Endometrial microvascular endothelial cells (primary cell): ENCODE measurements at regions not wholly inside any gene's neighbourhood (a gene's known extent, or its start where the extent isn't known, plus 50 kb on each side); places are given as distances from the start of the nearest gene placed in this dataset.

Source experiments
- in situ Hi-C: cut with HindIII; loops from 2 replicates; pipeline ENCODE4 v1.10.0; 2017; ENCODE audit warnings: low sequenced_read_pairs, low pct_unique_long_range_greater_than_20kb; ENCODE audit errors: inconsistent ontology term

DNA sequence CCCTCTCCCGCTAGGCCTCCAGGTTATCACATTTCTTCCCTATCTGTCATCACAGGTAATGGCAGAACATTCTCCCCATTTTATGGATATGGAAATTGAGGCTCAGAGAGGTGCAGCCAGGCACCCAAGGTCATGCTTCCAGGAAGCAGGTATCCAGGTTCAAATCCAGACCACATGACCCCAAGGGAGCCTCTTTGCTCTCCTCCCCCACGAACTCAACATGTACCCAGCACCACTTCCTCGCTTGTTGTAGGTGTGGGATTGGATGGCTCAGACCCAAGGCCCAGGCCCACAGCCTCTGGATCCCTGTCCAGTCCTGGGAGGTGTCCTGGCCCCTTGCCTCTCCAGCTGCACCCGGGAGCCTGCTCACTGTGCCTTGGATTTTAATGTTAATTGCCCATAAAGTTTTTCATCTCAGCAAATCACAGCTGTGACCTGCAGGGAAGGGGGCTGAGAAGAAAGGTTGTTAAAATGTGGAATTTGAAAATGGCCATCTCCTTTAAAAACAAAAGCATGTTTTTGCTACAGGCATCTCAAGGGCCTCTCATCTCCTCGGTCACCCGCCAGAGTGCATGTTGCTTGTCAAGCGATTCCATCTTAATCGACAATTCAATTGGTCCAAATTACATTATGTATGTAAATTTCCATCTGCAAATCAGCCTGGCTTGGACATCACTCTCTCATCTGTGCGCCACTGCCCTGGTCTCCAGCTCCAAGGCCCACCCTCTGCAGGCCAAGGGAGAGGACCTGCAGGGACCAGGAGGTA is 205.4 kb upstream of the ZMIZ1 start:
- in situ Hi-C loops, result no loop called here

- in situ Hi-C loops, result no loop called here
Observed at GRCh38 chr10:78863906-78864239, 204.9 kb upstream of the ZMIZ1 start.

DNA sequence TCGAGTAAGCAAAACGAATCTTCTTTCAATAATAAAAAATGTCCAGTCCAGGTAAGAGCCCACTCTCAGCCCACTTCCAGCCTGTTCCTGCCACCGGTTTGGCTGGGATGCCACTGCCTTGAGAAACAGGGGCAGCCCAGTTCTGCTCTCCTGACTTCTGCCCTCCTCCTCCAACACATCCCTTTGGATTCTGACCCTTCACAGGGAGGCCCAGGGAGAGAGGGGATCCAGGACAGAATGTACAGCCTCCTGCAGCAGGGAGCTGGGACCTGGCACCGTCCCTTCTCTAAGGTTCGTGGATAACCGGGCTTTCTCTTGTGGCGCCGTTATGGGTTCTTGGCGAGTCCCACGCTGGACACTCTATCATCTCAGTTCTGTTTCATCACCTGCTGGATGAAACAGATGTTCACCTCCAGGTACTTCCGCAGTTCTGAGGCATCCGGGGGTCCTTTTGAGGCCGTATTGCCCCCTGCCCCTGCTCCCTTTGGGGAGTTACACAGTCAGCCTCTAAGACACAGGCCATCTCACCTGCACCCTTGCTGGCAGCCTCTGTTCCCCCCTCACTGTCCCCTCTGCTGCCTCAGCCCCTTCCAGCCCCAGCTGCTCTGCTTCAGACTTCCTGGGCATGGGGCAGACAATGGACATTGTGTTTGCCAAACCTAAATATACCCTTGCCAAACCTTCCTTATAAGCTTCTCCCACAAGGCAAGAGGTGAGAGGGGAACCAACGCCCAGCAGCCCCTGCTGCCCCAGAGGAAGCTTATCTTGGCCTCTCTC is 203.8 kb upstream of the ZMIZ1 start:
- in situ Hi-C loops, result no loop called here

DNA sequence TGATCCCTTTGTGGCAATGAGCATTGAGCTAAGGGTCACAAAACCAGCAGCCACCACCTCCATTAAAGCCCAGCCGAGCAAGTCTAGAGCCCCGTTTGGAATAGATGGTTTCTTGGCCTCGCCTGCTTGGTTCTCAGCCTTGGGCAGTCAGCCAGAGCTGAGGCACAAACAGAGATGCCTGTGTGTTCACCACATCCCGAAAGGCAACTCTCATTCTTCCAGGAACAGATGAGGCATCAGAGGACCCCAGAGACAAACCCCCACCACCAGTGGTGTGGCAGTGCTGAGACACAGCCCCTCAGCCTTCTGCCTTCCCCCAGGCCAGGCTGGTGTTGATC is 203.3 kb upstream of the ZMIZ1 start:
- in situ Hi-C loops, result no loop called here

DNA sequence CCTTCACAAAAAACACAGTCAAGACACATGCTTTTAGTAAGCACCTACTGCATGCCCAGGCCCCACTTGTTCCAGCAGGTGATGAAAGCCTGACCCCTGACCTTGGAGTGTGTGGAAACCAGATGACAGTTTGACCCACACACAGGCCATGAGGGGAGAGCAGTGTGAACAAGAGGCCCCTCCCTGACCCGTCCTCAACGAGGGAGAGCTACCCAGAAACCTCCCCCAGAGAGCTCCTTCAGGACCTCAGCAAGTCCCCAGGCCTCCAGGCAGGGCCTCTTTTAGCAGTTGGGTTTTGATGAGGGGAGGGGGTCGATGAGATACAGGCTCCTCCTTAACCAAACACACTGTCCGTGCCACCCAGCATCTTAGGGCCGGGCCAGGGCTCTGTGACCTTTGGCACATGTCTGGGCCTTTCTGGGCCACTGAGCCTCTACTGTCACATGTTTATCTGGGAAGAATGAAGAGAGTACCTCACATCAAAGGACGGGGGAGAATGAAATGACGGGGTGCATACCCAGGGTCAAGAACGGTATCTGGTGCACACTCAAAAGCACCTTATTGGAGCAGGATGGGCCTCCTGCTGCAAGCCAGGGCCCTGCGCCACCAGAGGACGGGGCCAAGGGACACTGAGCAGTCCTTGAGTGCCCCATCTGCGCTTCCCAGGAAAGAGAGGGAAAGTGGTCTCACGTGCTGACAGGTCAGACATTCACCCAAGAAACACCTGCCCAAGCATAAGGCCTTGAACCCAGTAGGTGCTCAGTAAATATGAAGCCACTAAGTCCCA is 202.6 kb upstream of the ZMIZ1 start:
- in situ Hi-C loops, result no loop called here

- in situ Hi-C loops, result no loop called here
Observed at GRCh38 chr10:78866731-78867554, 201.8 kb upstream of the ZMIZ1 start.

DNA sequence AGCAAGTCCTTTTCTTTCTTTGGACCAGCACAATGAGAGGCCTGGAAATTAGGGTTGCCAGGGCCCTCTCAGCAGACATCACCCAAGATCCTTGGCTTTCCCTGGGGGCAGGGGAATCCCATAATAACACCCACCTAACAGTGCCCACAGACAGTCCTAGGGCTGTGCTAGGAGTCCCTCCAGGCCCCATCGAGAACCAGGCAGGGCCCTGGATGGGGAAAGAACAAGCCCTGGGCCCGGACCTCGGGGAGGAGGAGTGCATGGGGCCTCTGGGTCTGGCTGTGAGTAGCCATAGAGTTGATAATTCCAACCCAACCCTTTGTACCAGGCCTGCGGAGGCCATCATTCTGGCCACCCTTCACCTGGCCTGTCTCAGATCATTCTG is 201.2 kb upstream of the ZMIZ1 start:
- in situ Hi-C loops, result no loop called here

GRCh38 chr10:78868048-78868447 is 200.7 kb upstream of the ZMIZ1 start:
- in situ Hi-C loops, result no loop called here

GRCh38 chr10:78868456-78868855 is 200.3 kb upstream of the ZMIZ1 start:
- in situ Hi-C loops, result no loop called here

GRCh38 chr10:78868861-78869260 is 199.9 kb upstream of the ZMIZ1 start:
- in situ Hi-C loops, result no loop called here

GRCh38 chr10:78869508-78870454 is 199.0 kb upstream of the ZMIZ1 start:
- in situ Hi-C loops, result no loop called here

DNA sequence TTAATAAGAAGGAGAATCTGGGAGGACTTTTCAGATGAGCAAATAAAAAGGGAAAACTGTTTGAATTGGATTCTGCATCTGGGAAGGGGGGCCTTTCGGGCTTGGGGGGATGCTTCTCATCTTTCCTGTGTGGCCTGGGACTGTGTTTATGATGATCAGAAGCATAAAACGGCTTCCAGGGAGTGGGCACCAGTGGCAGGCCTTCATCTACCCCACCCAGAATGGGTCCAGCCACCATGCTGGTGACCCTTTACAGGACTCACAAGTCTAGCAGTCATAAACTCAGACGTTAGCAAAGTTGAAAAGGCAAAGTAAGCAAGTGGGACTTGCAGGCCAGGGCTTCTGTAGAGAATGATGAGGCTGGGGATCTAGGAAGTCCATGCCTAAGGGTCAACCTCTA is 198.3 kb upstream of the ZMIZ1 start:
- in situ Hi-C loops, result no loop called here

DNA sequence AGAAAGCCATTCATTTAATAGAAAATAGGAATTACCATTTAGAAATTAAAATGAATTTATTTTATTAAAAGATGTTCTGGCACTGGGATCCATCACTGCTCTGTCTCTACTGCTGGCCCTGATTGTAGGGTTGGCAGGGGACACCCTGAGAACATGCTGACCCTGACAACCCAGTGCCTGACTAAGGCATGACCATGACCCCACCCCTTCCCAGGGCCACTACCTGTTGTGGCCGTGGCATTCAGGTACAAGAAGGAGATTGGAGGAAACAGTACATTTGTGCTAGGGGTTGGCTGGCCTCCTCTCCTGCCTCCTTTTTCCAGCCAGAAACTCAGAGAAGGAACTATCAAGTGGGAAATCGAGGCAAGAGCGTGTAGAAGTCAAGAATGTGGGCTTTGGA is 197.0 kb upstream of the ZMIZ1 start:
- in situ Hi-C loops, result no loop called here

DNA sequence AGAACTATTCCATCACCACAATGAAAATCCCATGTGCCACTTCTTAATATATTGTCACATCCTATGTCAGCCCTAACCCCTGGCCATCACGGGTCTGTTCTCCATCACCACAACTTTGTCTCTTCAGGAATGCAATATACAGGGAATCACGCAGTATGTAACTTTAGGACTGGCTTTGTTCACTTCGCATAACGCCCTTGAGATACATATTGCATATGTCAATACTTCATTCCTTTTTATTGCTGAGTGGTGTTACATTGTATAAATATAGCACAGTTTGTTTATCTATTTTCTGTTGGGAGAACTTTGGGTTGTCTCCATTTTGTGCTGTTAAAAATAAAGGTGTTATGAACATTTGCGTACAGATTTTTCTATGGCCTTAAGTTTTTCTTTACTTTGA is 195.4 kb upstream of the ZMIZ1 start:
- in situ Hi-C loops, result no loop called here

- in situ Hi-C loops, result no loop called here
Observed at GRCh38 chr10:78875331-78875877, 193.4 kb upstream of the ZMIZ1 start.

DNA sequence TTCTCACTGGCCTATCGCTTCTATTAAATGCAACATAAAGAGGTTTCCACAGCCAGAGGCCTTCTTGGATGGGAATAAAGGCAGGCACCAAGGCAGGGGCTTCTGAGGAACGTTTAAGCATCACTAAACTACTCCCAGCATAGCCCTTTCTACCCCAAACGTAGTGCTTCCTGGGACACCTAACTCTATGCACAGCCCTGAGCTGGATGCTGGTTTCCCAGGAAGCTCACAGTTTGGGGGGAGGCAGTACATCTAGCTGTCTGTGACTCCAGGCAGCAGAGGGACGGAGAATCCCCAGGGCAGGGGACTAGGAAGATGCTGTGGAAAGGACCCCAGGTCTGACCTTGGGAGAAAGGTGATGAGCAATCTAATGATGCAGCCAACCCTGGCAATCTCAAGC is 192.8 kb upstream of the ZMIZ1 start:
- in situ Hi-C loops, result no loop called here

- in situ Hi-C loops, result no loop called here
Observed at GRCh38 chr10:78876449-78876848, 192.3 kb upstream of the ZMIZ1 start.

- in situ Hi-C loops, result no loop called here
Observed at GRCh38 chr10:78879621-78880020, 189.1 kb upstream of the ZMIZ1 start.
